ENCODE measurements at regions not wholly inside any gene's neighbourhood (a gene's known extent, or its start where the extent isn't known, plus 50 kb on each side); places are given as distances from the start of the nearest gene placed in this dataset.

DNA sequence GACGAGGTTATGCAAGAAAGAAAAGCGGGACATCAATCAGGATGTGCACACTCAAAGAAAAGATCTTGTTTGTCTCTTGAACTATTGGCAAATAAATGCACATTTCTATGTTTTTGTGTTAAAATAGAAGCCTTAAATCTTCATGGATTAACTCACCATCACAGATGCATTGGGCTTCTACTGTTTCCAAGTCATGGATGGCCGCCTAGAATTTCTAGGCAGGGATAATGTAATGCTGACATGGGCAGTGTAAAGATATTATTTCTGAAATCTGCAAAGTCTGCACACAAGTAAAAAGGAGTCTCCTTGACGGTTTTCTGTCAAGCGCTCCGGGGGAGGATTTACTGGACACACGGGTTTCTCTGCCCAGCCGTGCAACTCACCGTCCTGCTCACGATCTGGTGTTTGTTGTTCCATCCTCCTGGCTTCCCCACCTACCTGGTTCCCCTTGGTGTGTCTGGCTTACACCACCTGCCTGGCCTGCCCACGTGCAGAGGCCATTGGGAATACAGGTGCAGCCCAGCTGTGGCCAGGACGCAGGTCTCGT is 103.3 kb upstream of the FZD10 start:
- TF ChIP-seq POLR2A (IDR thresholded peaks at IDR 0.05; ENCODE audit: low read depth, low read length) (no peak), POLR2AphosphoS5 (IDR thresholded peaks at IDR 0.05; ENCODE audit: low read depth, low read length) (no peak)
